ENCODE measurements at regions not wholly inside any gene's neighbourhood (a gene's known extent, or its start where the extent isn't known, plus 50 kb on each side); places are given as distances from the start of the nearest gene placed in this dataset.

- Histone ChIP-seq H3K4me3 (no peak overlapping the region), H3K9me3 (peaks cover 0 to under 1% (median 0%) of the 10 kb centered on the region in 8 donors), H3K36me3 (no peaks in the 10 kb centered on the region), H3K27me3 (replicated peaks in 1 of 7) (no peaks in the 10 kb centered on the region), H3K4me1 (no peaks in the 10 kb centered on the region), H3K27ac (no peak overlapping the region)
- intact Hi-C loops (cut with DNase I; ENCODE audit: low total_unique reads): no loop called here
- DNase-seq: no peak
- TF ChIP-seq POLR2AphosphoS5 (IDR thresholded peaks at IDR 0.05) (no peak), POLR2A (IDR thresholded peaks at IDR 0.05) (no peak)
- TF ChIP-seq, protein P1, sequence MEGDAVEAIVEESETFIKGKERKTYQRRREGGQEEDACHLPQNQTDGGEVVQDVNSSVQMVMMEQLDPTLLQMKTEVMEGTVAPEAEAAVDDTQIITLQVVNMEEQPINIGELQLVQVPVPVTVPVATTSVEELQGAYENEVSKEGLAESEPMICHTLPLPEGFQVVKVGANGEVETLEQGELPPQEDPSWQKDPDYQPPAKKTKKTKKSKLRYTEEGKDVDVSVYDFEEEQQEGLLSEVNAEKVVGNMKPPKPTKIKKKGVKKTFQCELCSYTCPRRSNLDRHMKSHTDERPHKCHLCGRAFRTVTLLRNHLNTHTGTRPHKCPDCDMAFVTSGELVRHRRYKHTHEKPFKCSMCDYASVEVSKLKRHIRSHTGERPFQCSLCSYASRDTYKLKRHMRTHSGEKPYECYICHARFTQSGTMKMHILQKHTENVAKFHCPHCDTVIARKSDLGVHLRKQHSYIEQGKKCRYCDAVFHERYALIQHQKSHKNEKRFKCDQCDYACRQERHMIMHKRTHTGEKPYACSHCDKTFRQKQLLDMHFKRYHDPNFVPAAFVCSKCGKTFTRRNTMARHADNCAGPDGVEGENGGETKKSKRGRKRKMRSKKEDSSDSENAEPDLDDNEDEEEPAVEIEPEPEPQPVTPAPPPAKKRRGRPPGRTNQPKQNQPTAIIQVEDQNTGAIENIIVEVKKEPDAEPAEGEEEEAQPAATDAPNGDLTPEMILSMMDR (IDR thresholded peaks at IDR 0.05 in 8 of 11, conservative IDR thresholded peaks at IDR 0.05 in 3 of 11): no peak
- 82 to 91% (median 88%) methylated on average over 3 of the region's 3 CpGs for WGBS, 5 donors
Observed at GRCh38 chr9:84478996-84479395, 138.4 kb upstream of the SLC28A3 start.

GRCh38 chr9:84480071-84480470, 139.5 kb upstream of the SLC28A3 start:
- Histone ChIP-seq H3K27ac (no peak overlapping the region), H3K4me1 (no peaks in the 10 kb centered on the region), H3K9me3 (no peaks in the 10 kb centered on the region), H3K36me3 (no peaks in the 10 kb centered on the region), H3K27me3 (replicated peaks in 1 of 7) (no peaks in the 10 kb centered on the region), H3K4me3 (no peak overlapping the region)
- WGBS, 5 donors: 86 to 97% (median 93%) methylated on average over 9 of the region's 9 CpGs
- TF ChIP-seq POLR2A (IDR thresholded peaks at IDR 0.05) (no peak), POLR2AphosphoS5 (IDR thresholded peaks at IDR 0.05) (no peak)
- TF ChIP-seq, protein P1 (IDR thresholded peaks at IDR 0.05 in 8 of 11, conservative IDR thresholded peaks at IDR 0.05 in 3 of 11): no peak
- intact Hi-C loops (cut with DNase I; ENCODE audit: low total_unique reads): no loop called here
- DNase-seq: no peak

GRCh38 chr9:84481231-84481630, 140.7 kb upstream of the SLC28A3 start:
- intact Hi-C loops (cut with DNase I; ENCODE audit: low total_unique reads): no loop called here
- Histone ChIP-seq H3K9me3 (no peaks in the 10 kb centered on the region), H3K36me3 (no peaks in the 10 kb centered on the region), H3K27ac (no peak overlapping the region), H3K4me3 (no peak overlapping the region), H3K27me3 (replicated peaks in 1 of 7) (no peaks in the 10 kb centered on the region), H3K4me1 (no peaks in the 10 kb centered on the region)
- no peak for DNase-seq
- TF ChIP-seq POLR2A (IDR thresholded peaks at IDR 0.05) (no peak), POLR2AphosphoS5 (IDR thresholded peaks at IDR 0.05) (no peak)
- TF ChIP-seq, protein P1 (IDR thresholded peaks at IDR 0.05 in 8 of 11, conservative IDR thresholded peaks at IDR 0.05 in 3 of 11): no peak
- WGBS, 5 donors: 79 to 85% (median 83%) methylated on average over 3 of the region's 3 CpGs

- Histone ChIP-seq H3K36me3 (no peaks in the 10 kb centered on the region), H3K4me3 (no peak overlapping the region), H3K4me1 (no peaks in the 10 kb centered on the region), H3K27ac (no peak overlapping the region), H3K9me3 (no peaks in the 10 kb centered on the region), H3K27me3 (replicated peaks in 1 of 7) (no peaks in the 10 kb centered on the region)
- DNase-seq: no peak
- TF ChIP-seq POLR2A (IDR thresholded peaks at IDR 0.05) (no peak), POLR2AphosphoS5 (IDR thresholded peaks at IDR 0.05) (no peak)
- TF ChIP-seq, protein P1 (IDR thresholded peaks at IDR 0.05 in 8 of 11, conservative IDR thresholded peaks at IDR 0.05 in 3 of 11): no peak
- intact Hi-C loops (cut with DNase I; ENCODE audit: low total_unique reads): no loop called here
- 89 to 95% (median 92%) methylated on average over 8 of the region's 8 CpGs for WGBS, 5 donors
Observed at GRCh38 chr9:84481636-84482218, 141.2 kb upstream of the SLC28A3 start.
